H1 (cell line): ENCODE measurements at regions not wholly inside any gene's neighbourhood (a gene's known extent, or its start where the extent isn't known, plus 50 kb on each side); places are given as distances from the start of the nearest gene placed in this dataset.

Experiments
- CTCF ChIA-PET: fragments of 300-600 bp; sonication (Branson Sonifier 250); formaldehyde crosslinking; loops from one replicate; lab custom pipeline; 2021; ENCODE audit not compliant: partially characterized antibody; lab: Charles Lee
- POLR2A ChIA-PET: fragments of 300-600 bp; sonication (Branson Sonifier 250); formaldehyde crosslinking; loops from one replicate; lab custom pipeline; 2021; ENCODE audit warnings: inconsistent platforms; ENCODE audit not compliant: partially characterized antibody; lab: Charles Lee
- DNase-seq, 2 experiments: peaks; one replicate each; pipeline versions ENCODE4 v3.0.0 to v3.0.0-alpha.2; 2010 to 2022; ENCODE audit warnings: low spot score in 2 of 2, low read depth in 1 of 2, mixed read lengths in 1 of 2
- FAIRE-seq: peaks from 2 replicates; lab custom pipeline; 2011; peaks lifted over from hg19 to GRCh38; lab: Jason Lieb, UNC
- H2AFZ ChIP-seq: 2 replicates; pipeline ENCODE4 v1.8.1; 2012; ENCODE audit warnings: low read length, inconsistent platforms
- H2AK5ac ChIP-seq: 2 replicates; pipeline ENCODE4 v1.6.1; 2013; ENCODE audit warnings: low read depth, low read length
- H2BK120ac ChIP-seq: replicated peaks from 2 replicates; pipeline ENCODE3; 2013; ENCODE audit warnings: low read depth, low read length, inconsistent platforms
- H2BK12ac ChIP-seq: 2 replicates; pipeline ENCODE4 v1.6.1; 2013; ENCODE audit warnings: low read depth, low read length
- H2BK15ac ChIP-seq: 2 replicates; pipeline ENCODE4 v1.6.1; 2013; ENCODE audit warnings: low read length
- H2BK20ac ChIP-seq: 2 replicates; pipeline ENCODE4 v1.6.1; 2013; ENCODE audit warnings: low read length
- H2BK5ac ChIP-seq: 2 replicates; pipeline ENCODE4 v1.6.1; 2013; ENCODE audit warnings: low read depth, low read length
- H3K14ac ChIP-seq: 2 replicates; pipeline ENCODE4 v1.6.1; 2013; ENCODE audit warnings: inconsistent platforms; ENCODE audit not compliant: insufficient read length
- H3K18ac ChIP-seq: 2 replicates; pipeline ENCODE4 v1.6.1; 2013; ENCODE audit warnings: low read length; ENCODE audit errors: extremely low read depth
- H3K23ac ChIP-seq: 2 replicates; pipeline ENCODE4 v1.6.1; 2013; ENCODE audit warnings: inconsistent platforms; ENCODE audit not compliant: insufficient read length
- H3K23me2 ChIP-seq: 2 replicates; pipeline ENCODE4 v1.6.1; 2013; ENCODE audit warnings: low read depth, low read length
- H3K27ac ChIP-seq: 2 replicates; pipeline ENCODE4 v1.6.1; 2011; ENCODE audit warnings: low read depth, low read length, inconsistent platforms
- H3K27me3 ChIP-seq, 4 experiments: replicated peaks in 1 of 4; 1 replicate in 1 of 4; 2 replicates in 3 of 4; pipeline versions ENCODE4 v1.6.1 to v1.8.1; 2011 to 2013; ENCODE audit warnings: low read length in 3 of 4, mild to moderate bottlenecking in 3 of 4, inconsistent platforms in 2 of 4, mixed read lengths in 2 of 4, moderate library complexity in 1 of 4; ENCODE audit not compliant: control insufficient read depth in 3 of 4, insufficient read depth in 3 of 4; ENCODE audit errors: extremely low read depth in 1 of 4
- H3K36me3 ChIP-seq, 4 experiments: 2 replicates each; pipeline versions ENCODE4 v1.6.1 to v1.8.1; 2011 to 2013; ENCODE audit warnings: mild to moderate bottlenecking in 4 of 4, low read length in 3 of 4, moderate library complexity in 2 of 4, control low read depth in 1 of 4, inconsistent platforms in 1 of 4; ENCODE audit not compliant: insufficient read depth in 4 of 4, control insufficient read depth in 2 of 4
- H3K4ac ChIP-seq: replicated peaks from 2 replicates; pipeline ENCODE3; 2013; ENCODE audit warnings: low read length, low read depth, mixed read lengths, inconsistent platforms; ENCODE audit not compliant: insufficient read length
- H3K4me1 ChIP-seq, 4 experiments: replicated peaks in 1 of 4; 1 replicate in 1 of 4; 2 replicates in 3 of 4; pipeline versions ENCODE4 v1.6.1 to v1.8.1; 2011 to 2013; ENCODE audit warnings: low read length in 3 of 4, inconsistent platforms in 2 of 4, mixed read lengths in 1 of 4; ENCODE audit not compliant: insufficient read depth in 4 of 4, control insufficient read depth in 3 of 4
- H3K4me2 ChIP-seq, 2 experiments: 2 replicates each; pipeline versions ENCODE4 v1.6.1 to v1.8.1; 2011 to 2013; ENCODE audit warnings: low read depth in 2 of 2, low read length in 2 of 2, control low read depth in 1 of 2, inconsistent platforms in 1 of 2, mild to moderate bottlenecking in 1 of 2; ENCODE audit not compliant: insufficient read depth in 1 of 2
- H3K4me3 ChIP-seq, 4 experiments: fragments of 200-600, 300-600 bp in 1 of 4; sonication (generic), shearing (Covaris generic), sonication (Bioruptor Twin) in 1 of 4; 2 replicates each; pipeline versions ENCODE4 v1.5.1 to v1.8.1; 2011 to 2016; ENCODE audit warnings: low read length in 4 of 4, low read depth in 3 of 4, control low read depth in 2 of 4, inconsistent platforms in 2 of 4, mild to moderate bottlenecking in 2 of 4, mixed read lengths in 1 of 4, moderate library complexity in 1 of 4; ENCODE audit not compliant: insufficient read depth in 2 of 4; ENCODE audit errors: extremely low read depth in 1 of 4
- H3K56ac ChIP-seq: replicated peaks from 2 replicates; pipeline ENCODE3; 2013; ENCODE audit warnings: low read depth, mild to moderate bottlenecking, mixed read lengths, low read length, inconsistent platforms; ENCODE audit not compliant: insufficient read length
- H3K79me1 ChIP-seq: 2 replicates; pipeline ENCODE4 v1.6.1; 2013; ENCODE audit warnings: low read depth, low read length, control low read depth
- H3K79me2 ChIP-seq, 2 experiments: 2 replicates each; pipeline versions ENCODE4 v1.6.1 to v1.8.1; 2012 to 2013; ENCODE audit warnings: low read length in 2 of 2, mild to moderate bottlenecking in 2 of 2, inconsistent platforms in 1 of 2; ENCODE audit not compliant: insufficient read depth in 2 of 2, control insufficient read depth in 1 of 2
- H3K9ac ChIP-seq, 4 experiments: replicated peaks in 1 of 4; 1 replicate in 1 of 4; 2 replicates in 3 of 4; pipeline versions ENCODE4 v1.6.1 to v1.8.1; 2011 to 2013; ENCODE audit warnings: low read depth in 3 of 4, low read length in 3 of 4, control low read depth in 2 of 4, mild to moderate bottlenecking in 2 of 4, moderate library complexity in 2 of 4, inconsistent platforms in 1 of 4; ENCODE audit errors: extremely low read depth in 1 of 4
- H3K9me3 ChIP-seq, 2 experiments: 2 replicates each; pipeline versions ENCODE4 v1.6.1 to v1.8.1; 2012 to 2013; ENCODE audit warnings: mild to moderate bottlenecking in 2 of 2, moderate library complexity in 2 of 2, control low read depth in 1 of 2, inconsistent platforms in 1 of 2, low read depth in 1 of 2, low read length in 1 of 2, mixed read lengths in 1 of 2; ENCODE audit not compliant: insufficient read depth in 2 of 2
- H4K20me1 ChIP-seq, 2 experiments: replicated peaks in 1 of 2; 2 replicates each; pipeline versions ENCODE3 to v1.8.1; 2011 to 2013; ENCODE audit warnings: inconsistent platforms in 2 of 2, low read length in 2 of 2, mild to moderate bottlenecking in 1 of 2; ENCODE audit not compliant: insufficient read depth in 2 of 2, control insufficient read depth in 1 of 2
- H4K5ac ChIP-seq: 2 replicates; pipeline ENCODE4 v1.6.1; 2013; ENCODE audit warnings: low read length, low read depth, mixed read lengths, inconsistent platforms; ENCODE audit not compliant: insufficient read length
- H4K8ac ChIP-seq: 2 replicates; pipeline ENCODE4 v1.8.0; 2013; ENCODE audit warnings: mild to moderate bottlenecking, moderate library complexity, low read length, inconsistent platforms; ENCODE audit not compliant: insufficient read depth; ENCODE audit errors: extremely low read depth
- H4K91ac ChIP-seq: replicated peaks from 2 replicates; pipeline ENCODE3; 2013; ENCODE audit warnings: low read length, mixed read lengths, inconsistent platforms; ENCODE audit not compliant: insufficient read length
- TBP ChIP-seq: IDR thresholded peaks from 2 replicates; pipeline ENCODE4 v1.6.1; 2011; ENCODE audit warnings: low read depth, low read length, improper control_type of control experiment
- WGBS, 2 experiments: shearing (Covaris generic) in 1 of 2; methylation state at CpG; one replicate each; pipeline versions ENCODE4 v1.1.6 to v1.1.7; 2013 to 2015; ENCODE audit warnings: low lambda C conversion rate in 2 of 2, mixed read lengths in 2 of 2, inconsistent platforms in 1 of 2, low coverage in 1 of 2, missing lambda C conversion rate in 1 of 2; ENCODE audit not compliant: insufficient replicate concordance in 2 of 2, insufficient coverage in 1 of 2, insufficient read length in 1 of 2; ENCODE audit errors: extremely low coverage in 1 of 2, missing lambda C conversion rate in 1 of 2; 5-methylcytosine and 5-hydroxymethylcytosine counted together

- Histone ChIP-seq H2BK12ac (no peak overlapping the region), H2BK20ac (no peak overlapping the region), H4K8ac (no peak overlapping the region), H2BK120ac (no peak overlapping the region), H3K56ac (no peak overlapping the region), H3K23ac (no peak overlapping the region), H3K4ac (no peak overlapping the region), H4K20me1 (no peaks in the 10 kb centered on the region), H2AFZ (no peak overlapping the region), H3K14ac (no peak overlapping the region), H3K9ac (no peak overlapping the region), H3K23me2 (no peaks in the 10 kb centered on the region), H3K4me2 (no peak overlapping the region), H3K4me1 (no peaks in the 10 kb centered on the region), H3K27me3 (no peaks in the 10 kb centered on the region), H3K36me3 (no peaks in the 10 kb centered on the region), H2AK5ac (no peak overlapping the region), H3K4me3 (no peak overlapping the region), H4K91ac (no peak overlapping the region), H3K18ac (no peak overlapping the region), H2BK5ac (no peak overlapping the region), H2BK15ac (no peak overlapping the region), H3K27ac (no peak overlapping the region), H4K5ac (no peak overlapping the region), H3K9me3 (no peaks in the 10 kb centered on the region), H3K79me2 (no peaks in the 10 kb centered on the region), H3K79me1 (no peaks in the 10 kb centered on the region)
- CTCF ChIA-PET: no interaction called here
- WGBS, 2 experiments: 97% methylated on average over 3 of the region's 4 CpGs; no CpG with 5 or more reads in 1 of the 2 experiments
- no peak for FAIRE-seq
- POLR2A ChIA-PET: no interaction called here
- DNase-seq: no peak
- no peak for TF ChIP-seq TBP
These were observed 370.2 kb upstream of the GRIA3 start for GRCh38 chrX:122813876-122814275.
